H9 (cell line): ENCODE measurements at regions not wholly inside any gene's neighbourhood (a gene's known extent, or its start where the extent isn't known, plus 50 kb on each side); places are given as distances from the start of the nearest gene placed in this dataset.

ENCODE experiments used
- DNase-seq: peaks from one replicate; pipeline ENCODE4 v3.0.0-alpha.2; 2017
- H2AFZ ChIP-seq: one replicate; pipeline ENCODE4 v1.6.1; 2013; ENCODE audit warnings: mild to moderate bottlenecking, low read length, control low read depth, moderate library complexity
- H2AK5ac ChIP-seq: 2 replicates; pipeline ENCODE4 v1.6.1; 2013; ENCODE audit warnings: low read length, control low read depth, mixed read lengths; ENCODE audit not compliant: insufficient read length
- H2BK120ac ChIP-seq: one replicate; pipeline ENCODE4 v1.6.1; 2013; ENCODE audit warnings: low read depth, mild to moderate bottlenecking, low read length, control low read depth, inconsistent platforms; ENCODE audit not compliant: poor library complexity, severe bottlenecking
- H2BK12ac ChIP-seq: 2 replicates; pipeline ENCODE4 v1.6.1; 2013; ENCODE audit warnings: low read length, control low read depth, mixed read lengths, low read depth; ENCODE audit not compliant: insufficient read length
- H2BK15ac ChIP-seq: 2 replicates; pipeline ENCODE4 v1.6.1; 2013; ENCODE audit warnings: low read depth, low read length, control low read depth
- H2BK20ac ChIP-seq: one replicate; pipeline ENCODE4 v1.6.1; 2013; ENCODE audit warnings: low read depth, mild to moderate bottlenecking, low read length, control low read depth, inconsistent platforms; ENCODE audit not compliant: poor library complexity, severe bottlenecking
- H2BK5ac ChIP-seq: 2 replicates; pipeline ENCODE4 v1.6.1; 2013; ENCODE audit warnings: low read length, control low read depth, mixed read lengths; ENCODE audit not compliant: insufficient read length
- H3K14ac ChIP-seq: 2 replicates; pipeline ENCODE4 v1.6.1; 2013; ENCODE audit warnings: low read length, control low read depth; ENCODE audit not compliant: insufficient read depth
- H3K18ac ChIP-seq: 2 replicates; pipeline ENCODE4 v1.6.1; 2013; ENCODE audit warnings: low read depth, mild to moderate bottlenecking, mixed read lengths, low read length, control low read depth; ENCODE audit not compliant: insufficient read length
- H3K23ac ChIP-seq: 2 replicates; pipeline ENCODE4 v1.6.1; 2013; ENCODE audit warnings: low read length, control low read depth, mixed read lengths, low read depth; ENCODE audit not compliant: insufficient read length
- H3K23me2 ChIP-seq: 2 replicates; pipeline ENCODE4 v1.6.1; 2013; ENCODE audit warnings: low read depth, mild to moderate bottlenecking, mixed read lengths, low read length, control low read depth; ENCODE audit not compliant: insufficient read length, poor library complexity, severe bottlenecking
- H3K27ac ChIP-seq: 2 replicates; pipeline ENCODE4 v1.5.1; 2013; ENCODE audit warnings: low read length, control low read depth, mixed read lengths, low read depth; ENCODE audit not compliant: insufficient read length
- H3K27me3 ChIP-seq: 2 replicates; pipeline ENCODE4 v1.6.1; 2013; ENCODE audit warnings: low read length, control low read depth, inconsistent platforms; ENCODE audit not compliant: insufficient read depth
- H3K4ac ChIP-seq: 2 replicates; pipeline ENCODE4 v1.6.1; 2013; ENCODE audit warnings: low read depth, mild to moderate bottlenecking, control low read depth, inconsistent platforms, low read length, moderate library complexity
- H3K4me1 ChIP-seq: 2 replicates; pipeline ENCODE4 v1.6.1; 2013; ENCODE audit warnings: low read length, control low read depth, inconsistent platforms; ENCODE audit not compliant: insufficient read depth
- H3K4me2 ChIP-seq: 2 replicates; pipeline ENCODE4 v1.6.1; 2013; ENCODE audit warnings: low read length, control low read depth, mixed read lengths; ENCODE audit not compliant: insufficient read length, insufficient read depth
- H3K56ac ChIP-seq: 2 replicates; pipeline ENCODE4 v1.6.1; 2013; ENCODE audit warnings: low read depth, mild to moderate bottlenecking, mixed read lengths, low read length, control low read depth; ENCODE audit not compliant: insufficient read length
- H3K79me1 ChIP-seq: 2 replicates; pipeline ENCODE4 v1.6.1; 2013; ENCODE audit warnings: low read depth, mild to moderate bottlenecking, moderate library complexity, low read length, control low read depth, inconsistent platforms; ENCODE audit not compliant: insufficient read depth, poor library complexity, severe bottlenecking
- H3K79me2 ChIP-seq: 2 replicates; pipeline ENCODE4 v1.6.1; 2013; ENCODE audit warnings: low read length, control low read depth, inconsistent platforms; ENCODE audit not compliant: insufficient read depth
- H3K9ac ChIP-seq: 2 replicates; pipeline ENCODE4 v1.6.1; 2013; ENCODE audit warnings: low read length, control low read depth, mixed read lengths; ENCODE audit not compliant: insufficient read length; ENCODE audit errors: extremely low read depth
- H3K9me3 ChIP-seq: one replicate; pipeline ENCODE4 v1.6.1; 2013; ENCODE audit warnings: low read depth, low read length, inconsistent platforms; ENCODE audit not compliant: control insufficient read depth
- H3T11ph ChIP-seq: one replicate; pipeline ENCODE4 v1.6.1; 2013; ENCODE audit warnings: mild to moderate bottlenecking, low read length, control low read depth, inconsistent platforms
- H4K20me1 ChIP-seq: one replicate; pipeline ENCODE4 v1.6.1; 2013; ENCODE audit not compliant: control insufficient read depth, insufficient read length, insufficient read depth
- H4K5ac ChIP-seq: 2 replicates; pipeline ENCODE4 v1.6.1; 2013; ENCODE audit warnings: low read depth, mild to moderate bottlenecking, mixed read lengths, low read length, control low read depth; ENCODE audit not compliant: insufficient read length
- H4K8ac ChIP-seq: replicated peaks from 2 replicates; pipeline ENCODE4 v1.6.1; 2013; ENCODE audit warnings: low read length, control low read depth, mixed read lengths, low read depth; ENCODE audit not compliant: insufficient read length
- H4K91ac ChIP-seq: 2 replicates; pipeline ENCODE4 v1.6.1; 2013; ENCODE audit warnings: low read depth, mild to moderate bottlenecking, moderate library complexity, mixed read lengths, low read length, control low read depth; ENCODE audit not compliant: insufficient read length
- H3K27ac Mint-ChIP-seq, 3 experiments: 2 replicates in 2 of 3; 3 replicates in 1 of 3; pipeline ENCODE4 v1.8.0; 2020 to 2021; ENCODE audit warnings: mixed read lengths in 3 of 3, mild to moderate bottlenecking in 1 of 3, moderate library complexity in 1 of 3
- H3K27me3 Mint-ChIP-seq: 2 replicates; pipeline ENCODE4 v1.8.0; 2021; ENCODE audit warnings: low read depth, mild to moderate bottlenecking, moderate library complexity, mixed read lengths
- H3K36me3 Mint-ChIP-seq, 3 experiments: 2 replicates in 2 of 3; 3 replicates in 1 of 3; pipeline ENCODE4 v1.8.0; 2020 to 2021; ENCODE audit warnings: low read depth in 3 of 3, mixed read lengths in 3 of 3; ENCODE audit not compliant: insufficient read depth in 1 of 3
- H3K4me1 Mint-ChIP-seq, 2 experiments: 2 replicates each; pipeline ENCODE4 v1.8.0; 2020; ENCODE audit warnings: mixed read lengths in 2 of 2
- H3K4me3 Mint-ChIP-seq, 2 experiments: 2 replicates in 1 of 2; 3 replicates in 1 of 2; pipeline ENCODE4 v1.8.0; 2020 to 2021; ENCODE audit warnings: mild to moderate bottlenecking in 2 of 2, mixed read lengths in 2 of 2, moderate library complexity in 1 of 2
- H3K9me3 Mint-ChIP-seq, 2 experiments: 2 replicates in 1 of 2; 3 replicates in 1 of 2; pipeline ENCODE4 v1.8.0; 2020; ENCODE audit warnings: mild to moderate bottlenecking in 2 of 2, mixed read lengths in 2 of 2, moderate library complexity in 1 of 2
- WGBS: extraction: QIAGEN DNeasy Blood & Tissue Kit; methylation state at CpG from one replicate; pipeline ENCODE4 v1.1.7; 2013; ENCODE audit warnings: missing lambda C conversion rate, low lambda C conversion rate, mixed read lengths; ENCODE audit not compliant: insufficient read length; ENCODE audit errors: extremely low coverage; 5-methylcytosine and 5-hydroxymethylcytosine counted together
- TF ChIP-seq, protein P1 (sequence below): fragments of 200-600 bp; sonication (generic); conservative IDR thresholded peaks from 3 replicates; pipeline ENCODE4 v1.8.0; 2021; ENCODE audit warnings: antibody characterized with exemption, mild to moderate bottlenecking

DNA sequence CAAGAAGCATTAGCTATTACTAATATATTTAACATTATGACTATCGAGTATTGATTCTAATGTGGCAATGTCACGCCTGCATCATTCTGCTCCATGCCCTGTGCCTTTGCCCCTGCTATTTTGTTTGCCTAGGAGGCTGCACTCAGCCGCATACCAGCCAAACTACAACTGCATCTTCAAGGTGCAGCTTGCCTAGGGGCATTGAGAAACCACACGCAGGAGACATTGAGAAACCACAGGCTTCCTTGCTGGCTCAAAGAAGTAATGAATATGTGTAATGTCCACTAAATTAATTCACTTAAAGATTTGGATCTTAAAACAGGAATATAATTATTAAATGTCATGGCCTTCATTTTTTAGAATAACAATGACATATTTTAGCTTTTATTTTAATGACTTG, 683.6 kb upstream of the TENM3 start:
- Mint-ChIP-seq H3K4me1 (peaks cover 2% of the 10 kb centered on the region in 2 experiments; a peak in 2 of 4 replicates), H3K27me3 (no peaks in the 10 kb centered on the region), H3K4me3 (no peak overlapping the region), H3K9me3 (peaks cover 4 to 8% of the 10 kb centered on the region in 2 experiments; a peak in 2 of 5 replicates), H3K27ac (no peak overlapping the region), H3K36me3 (peaks cover 0 to 6% (median 0%) of the 10 kb centered on the region in 3 experiments; a peak in 3 of 7 replicates)
- Histone ChIP-seq H3K4me1 (no peaks in the 10 kb centered on the region), H2AFZ (no peak overlapping the region), H3K27ac (no peak overlapping the region), H2BK20ac (no peak overlapping the region), H4K20me1 (no peaks in the 10 kb centered on the region), H2AK5ac (no peak overlapping the region), H3K27me3 (no peaks in the 10 kb centered on the region), H2BK15ac (no peak overlapping the region), H3K79me2 (no peaks in the 10 kb centered on the region), H4K8ac (no peak overlapping the region), H2BK120ac (no peak overlapping the region), H3K9ac (no peak overlapping the region), H3K56ac (no peak overlapping the region), H2BK12ac (no peak overlapping the region), H3K79me1 (no peaks in the 10 kb centered on the region), H4K5ac (no peak overlapping the region), H3K14ac (no peak overlapping the region), H3K9me3 (no peaks in the 10 kb centered on the region), H3K4ac (no peak overlapping the region), H3K18ac (no peak overlapping the region), H2BK5ac (no peak overlapping the region), H3T11ph (no peak overlapping the region), H3K23me2 (no peaks in the 10 kb centered on the region), H3K23ac (no peak overlapping the region), H3K4me2 (no peak overlapping the region), H4K91ac (no peak overlapping the region)
- no peak for DNase-seq
- WGBS = no CpG with 5 or more reads among the region's 4 CpGs
- TF ChIP-seq, protein P1, sequence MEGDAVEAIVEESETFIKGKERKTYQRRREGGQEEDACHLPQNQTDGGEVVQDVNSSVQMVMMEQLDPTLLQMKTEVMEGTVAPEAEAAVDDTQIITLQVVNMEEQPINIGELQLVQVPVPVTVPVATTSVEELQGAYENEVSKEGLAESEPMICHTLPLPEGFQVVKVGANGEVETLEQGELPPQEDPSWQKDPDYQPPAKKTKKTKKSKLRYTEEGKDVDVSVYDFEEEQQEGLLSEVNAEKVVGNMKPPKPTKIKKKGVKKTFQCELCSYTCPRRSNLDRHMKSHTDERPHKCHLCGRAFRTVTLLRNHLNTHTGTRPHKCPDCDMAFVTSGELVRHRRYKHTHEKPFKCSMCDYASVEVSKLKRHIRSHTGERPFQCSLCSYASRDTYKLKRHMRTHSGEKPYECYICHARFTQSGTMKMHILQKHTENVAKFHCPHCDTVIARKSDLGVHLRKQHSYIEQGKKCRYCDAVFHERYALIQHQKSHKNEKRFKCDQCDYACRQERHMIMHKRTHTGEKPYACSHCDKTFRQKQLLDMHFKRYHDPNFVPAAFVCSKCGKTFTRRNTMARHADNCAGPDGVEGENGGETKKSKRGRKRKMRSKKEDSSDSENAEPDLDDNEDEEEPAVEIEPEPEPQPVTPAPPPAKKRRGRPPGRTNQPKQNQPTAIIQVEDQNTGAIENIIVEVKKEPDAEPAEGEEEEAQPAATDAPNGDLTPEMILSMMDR = no peak
